HG03575 (cell line): ENCODE measurements at regions not wholly inside any gene's neighbourhood (a gene's known extent, or its start where the extent isn't known, plus 50 kb on each side); places are given as distances from the start of the nearest gene placed in this dataset.

ENCODE experiments used
- ATAC-seq: cut with Tn5 transposase; IDR thresholded peaks from one replicate; pipeline ENCODE4 v1.9.1; 2021; ENCODE audit not compliant: unreplicated experiment, insufficient number of reproducible peaks, low FRiP score; ENCODE audit errors: extremely low read depth

- no peak for ATAC-seq
These were observed 248.2 kb upstream of the POU3F2 start for GRCh38 chr6:98586163-98586562.

- ATAC-seq, result no peak
These were observed 246.8 kb upstream of the POU3F2 start for GRCh38 chr6:98587555-98587954.

- ATAC-seq, result no peak
These were observed 244.8 kb upstream of the POU3F2 start for GRCh38 chr6:98589536-98589935.

- ATAC-seq, result no peak
These were observed 244.2 kb upstream of the POU3F2 start for GRCh38 chr6:98590136-98590681.

- no peak for ATAC-seq
These were observed 243.4 kb upstream of the POU3F2 start for GRCh38 chr6:98590997-98591396.

GRCh38 chr6:98593676-98594075, 240.7 kb upstream of the POU3F2 start:
- no peak for ATAC-seq

GRCh38 chr6:98601716-98602115, 232.7 kb upstream of the POU3F2 start:
- ATAC-seq, result no peak

GRCh38 chr6:98605705-98606104, 228.7 kb upstream of the POU3F2 start:
- ATAC-seq, result no peak

- ATAC-seq, result no peak
These were observed 207.1 kb upstream of the POU3F2 start for GRCh38 chr6:98627129-98627775.

GRCh38 chr6:98633886-98634285, 200.5 kb upstream of the POU3F2 start:
- no peak for ATAC-seq

GRCh38 chr6:98634569-98634968, 199.8 kb upstream of the POU3F2 start:
- no peak for ATAC-seq

GRCh38 chr6:98635191-98635590, 199.2 kb upstream of the POU3F2 start:
- no peak for ATAC-seq

GRCh38 chr6:98636941-98637340, 197.4 kb upstream of the POU3F2 start:
- no peak for ATAC-seq

- no peak for ATAC-seq
These were observed 195.2 kb upstream of the POU3F2 start for GRCh38 chr6:98639089-98639635.

GRCh38 chr6:98640366-98640765, 194.0 kb upstream of the POU3F2 start:
- no peak for ATAC-seq

- no peak for ATAC-seq
These were observed 192.2 kb upstream of the POU3F2 start for GRCh38 chr6:98641949-98642719.

GRCh38 chr6:98644063-98644462, 190.3 kb upstream of the POU3F2 start:
- no peak for ATAC-seq

- ATAC-seq, result no peak
These were observed 186.0 kb upstream of the POU3F2 start for GRCh38 chr6:98648211-98648914.

- no peak for ATAC-seq
These were observed 183.4 kb upstream of the POU3F2 start for GRCh38 chr6:98650941-98651340.

- no peak for ATAC-seq
These were observed 181.2 kb upstream of the POU3F2 start for GRCh38 chr6:98653179-98653578.
